Activated CD4-positive, CD25-positive, alpha-beta regulatory T cell treated with anti-CD3 and anti-CD28 coated beads, Interleukin-2, amount 50 U/mL, for 24 hours (primary cell): ENCODE measurements at regions not wholly inside any gene's neighbourhood (a gene's known extent, or its start where the extent isn't known, plus 50 kb on each side); places are given as distances from the start of the nearest gene placed in this dataset.

ENCODE experiments used
- ATAC-seq, 2 donors: fragments of 150-1000 bp; cut with Tn5 transposase; one replicate each; pipeline ENCODE4 v1.10.0; 2021; ENCODE audit warnings: mild to moderate bottlenecking in 1 of 2, moderate library complexity in 1 of 2

DNA sequence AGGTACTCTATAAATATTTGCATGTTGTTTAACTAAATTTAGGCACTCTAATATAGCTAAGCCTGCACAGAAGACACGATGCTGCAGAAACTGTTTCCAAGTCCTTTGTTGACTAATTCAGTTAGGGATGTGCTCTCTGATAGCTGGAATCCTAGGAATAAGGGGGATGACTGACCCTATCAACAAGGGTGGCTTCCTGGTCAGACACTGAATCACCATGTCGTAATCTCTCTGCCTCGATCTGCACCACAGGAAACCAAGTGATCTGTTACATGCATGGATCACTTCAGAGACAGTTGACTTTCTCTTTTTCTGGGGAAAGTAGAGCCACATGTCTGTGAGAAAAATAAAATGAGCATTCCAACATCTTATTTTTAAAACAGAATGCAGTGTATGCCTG lies 169.1 kb downstream of the GUCY2F start:
- no peak for ATAC-seq

DNA sequence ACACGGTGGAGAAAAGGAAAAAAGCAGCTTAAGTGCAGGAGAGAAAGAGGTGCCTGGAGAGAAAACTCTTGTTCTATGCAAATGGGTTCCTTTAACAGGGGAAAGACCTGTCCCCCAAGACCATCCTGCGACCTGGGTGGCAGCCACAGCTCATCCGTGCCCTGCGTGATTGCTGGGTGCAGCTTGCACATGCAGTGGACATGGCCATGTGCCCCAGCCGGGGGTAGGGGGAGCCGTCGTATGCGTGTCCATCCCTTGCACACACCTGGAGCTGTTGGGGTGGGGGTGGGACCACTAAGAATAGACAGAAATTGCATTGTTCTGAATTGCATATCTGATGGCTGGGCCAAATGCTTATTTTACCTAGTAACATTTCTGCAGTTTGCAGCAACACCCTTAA lies 171.9 kb downstream of the GUCY2F start:
- no peak for ATAC-seq

DNA sequence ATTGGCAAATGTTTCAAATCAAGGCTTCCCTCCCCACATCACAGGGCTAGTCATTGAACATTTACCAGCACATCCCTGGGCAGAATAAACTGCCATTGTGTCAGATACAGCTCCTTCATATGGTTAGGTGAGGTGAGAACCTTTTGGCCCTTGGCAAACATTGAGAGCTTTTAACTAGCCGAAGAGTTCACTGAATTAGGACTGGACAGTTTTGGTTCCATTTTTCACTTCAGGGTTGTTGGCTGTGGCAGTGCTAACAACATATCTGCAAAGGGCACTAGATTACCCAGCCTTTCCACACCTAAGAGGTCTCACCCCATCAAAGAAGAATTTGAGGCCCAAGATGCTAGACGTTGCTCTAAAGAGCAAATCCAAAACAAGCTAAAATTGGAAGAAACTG lies 180.7 kb downstream of the GUCY2F start:
- ATAC-seq: no peak

DNA sequence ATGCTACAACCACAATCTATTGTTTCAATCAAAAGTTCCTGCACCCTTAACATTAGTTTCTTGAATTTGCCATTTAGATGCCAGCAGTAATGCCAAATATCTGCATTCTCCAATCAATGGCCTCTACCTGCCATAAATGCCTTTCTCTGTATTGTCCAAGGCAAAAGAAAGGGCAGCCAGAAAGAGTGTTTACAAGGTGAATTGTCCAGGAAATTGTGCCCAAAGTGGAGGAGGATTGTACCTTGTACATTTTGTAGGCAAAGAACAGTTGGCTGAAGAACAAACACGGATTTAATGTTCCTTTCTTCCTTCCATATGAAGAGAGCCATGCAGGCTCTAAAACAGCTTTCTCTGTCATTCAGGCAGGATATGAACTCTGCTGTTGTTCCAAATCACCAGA lies 181.5 kb downstream of the GUCY2F start:
- no peak for ATAC-seq

DNA sequence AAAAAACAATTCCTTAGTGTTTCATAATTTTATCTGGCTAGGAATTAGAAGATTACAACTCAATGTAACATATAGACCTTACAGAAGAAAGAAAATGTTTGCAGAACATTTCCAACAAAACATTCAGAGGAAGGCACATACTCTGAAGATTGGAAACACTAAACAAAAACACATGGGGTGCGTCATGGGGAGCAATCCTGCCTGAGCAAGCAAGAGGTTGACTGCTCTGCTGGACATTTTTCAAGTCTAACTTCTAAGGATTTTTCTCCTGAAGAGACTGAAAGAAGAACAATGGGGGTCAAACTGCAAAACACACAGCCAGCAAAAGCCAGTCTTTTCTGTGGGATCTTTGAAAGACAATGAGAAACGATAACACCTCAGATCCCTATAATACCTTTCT lies 182.8 kb downstream of the GUCY2F start:
- no peak for ATAC-seq

DNA sequence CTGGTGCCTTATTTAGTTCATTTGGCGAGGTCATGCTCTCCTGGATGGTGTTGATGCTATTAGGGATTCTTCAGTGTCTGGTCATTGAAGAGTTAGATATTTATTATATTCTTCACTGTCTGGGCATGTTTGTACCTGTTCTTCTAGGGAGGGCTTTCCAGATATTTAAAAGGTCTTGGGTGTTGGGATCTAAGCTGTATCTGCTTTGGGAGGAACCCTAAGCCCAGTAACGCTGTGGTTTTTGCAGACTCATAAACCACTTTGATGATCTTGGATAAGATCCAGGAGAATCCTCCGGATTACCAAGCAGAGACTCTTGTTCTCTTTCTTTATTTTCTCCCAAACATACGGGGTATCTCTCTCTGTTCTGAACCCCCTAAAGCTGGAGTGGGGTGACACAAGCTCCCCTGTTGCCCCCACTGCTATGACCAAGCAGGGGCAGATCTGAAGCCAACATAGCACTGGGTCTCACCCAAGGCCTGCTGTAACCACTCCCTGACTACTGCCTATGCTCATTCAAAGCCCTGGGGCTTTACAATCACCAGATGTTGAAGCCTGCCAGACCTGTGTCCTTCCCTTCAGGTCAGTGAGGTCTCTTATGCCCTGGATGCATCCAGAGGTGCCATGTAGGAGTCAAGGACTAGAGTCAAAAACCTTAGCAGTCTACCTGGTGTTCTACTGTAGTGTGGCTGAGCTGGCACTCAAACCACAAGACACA lies 187.6 kb downstream of the GUCY2F start:
- no peak for ATAC-seq

DNA sequence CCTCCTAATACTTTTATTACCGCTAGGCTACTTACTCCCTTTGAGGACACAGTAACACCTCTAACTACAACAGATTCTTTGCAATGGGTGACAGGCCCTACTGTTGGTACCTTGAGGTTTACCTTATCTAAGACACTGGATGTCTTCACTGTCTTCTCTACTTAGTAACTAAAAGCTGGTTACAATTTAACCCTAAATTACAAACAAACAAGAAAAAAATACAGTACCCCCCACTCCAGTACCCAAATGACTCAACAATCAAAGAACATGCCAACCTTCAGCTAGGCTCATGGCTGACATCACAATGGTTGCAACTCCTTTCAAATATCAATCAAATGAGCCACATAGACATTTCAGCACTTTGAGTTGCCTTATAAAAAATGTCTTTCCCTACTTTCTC lies 198.0 kb downstream of the GUCY2F start:
- ATAC-seq: no peak

DNA sequence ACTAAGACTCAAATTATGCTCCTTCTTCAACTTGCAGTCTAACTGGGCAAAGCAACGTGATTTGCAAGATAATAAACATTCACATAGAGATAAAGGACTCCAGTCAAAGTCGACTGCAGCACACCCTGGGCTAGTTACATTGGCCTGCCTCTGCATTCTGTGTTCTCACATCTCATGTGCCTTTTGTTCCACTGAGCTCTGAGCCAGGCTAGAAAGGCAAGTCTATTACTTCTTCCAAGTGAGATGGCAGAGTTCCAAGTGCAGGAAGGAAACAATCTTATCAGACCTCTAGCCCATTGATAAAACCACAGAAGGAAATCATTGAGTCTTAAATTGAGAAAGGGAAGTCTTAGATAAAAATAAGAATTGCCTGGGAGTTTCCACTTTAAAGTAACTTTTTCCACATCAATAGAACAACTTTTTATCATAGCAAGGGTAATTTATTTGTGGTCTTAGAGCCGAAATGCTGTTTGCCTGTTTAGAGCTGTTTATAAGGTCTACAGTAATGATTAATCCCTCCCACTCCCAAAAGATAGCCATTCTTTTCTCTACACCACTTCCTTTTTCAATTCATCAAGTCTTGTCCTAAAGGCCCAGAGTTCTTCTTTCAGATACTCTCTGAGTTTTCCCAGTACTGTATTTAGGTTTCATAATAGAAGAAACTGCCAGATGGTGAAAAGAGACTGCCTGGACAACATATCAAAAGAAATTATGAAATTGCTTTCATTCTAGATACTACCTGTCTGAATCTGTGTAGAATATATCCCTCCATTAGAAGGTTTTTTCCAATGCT lies 200.2 kb downstream of the GUCY2F start:
- no peak for ATAC-seq

DNA sequence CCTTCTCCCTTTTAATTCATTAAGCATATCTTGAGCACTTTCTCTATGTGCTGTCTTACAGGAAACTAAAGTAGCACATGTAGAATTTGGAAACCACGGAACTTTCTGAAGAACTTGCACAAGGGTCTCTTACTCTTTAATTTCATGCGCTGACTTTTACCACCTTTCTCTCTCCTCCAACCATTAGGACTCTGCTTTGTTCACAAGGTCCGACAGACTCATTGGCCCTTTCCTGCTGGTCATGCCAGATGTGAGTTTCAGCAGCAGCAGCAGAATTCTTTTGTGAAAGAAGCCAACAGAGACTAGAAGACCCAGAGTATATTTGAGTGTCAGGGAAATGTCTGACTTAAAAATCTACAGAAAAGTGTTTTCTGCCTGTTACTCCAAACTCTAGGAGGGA lies 207.1 kb downstream of the GUCY2F start:
- ATAC-seq: no peak

DNA sequence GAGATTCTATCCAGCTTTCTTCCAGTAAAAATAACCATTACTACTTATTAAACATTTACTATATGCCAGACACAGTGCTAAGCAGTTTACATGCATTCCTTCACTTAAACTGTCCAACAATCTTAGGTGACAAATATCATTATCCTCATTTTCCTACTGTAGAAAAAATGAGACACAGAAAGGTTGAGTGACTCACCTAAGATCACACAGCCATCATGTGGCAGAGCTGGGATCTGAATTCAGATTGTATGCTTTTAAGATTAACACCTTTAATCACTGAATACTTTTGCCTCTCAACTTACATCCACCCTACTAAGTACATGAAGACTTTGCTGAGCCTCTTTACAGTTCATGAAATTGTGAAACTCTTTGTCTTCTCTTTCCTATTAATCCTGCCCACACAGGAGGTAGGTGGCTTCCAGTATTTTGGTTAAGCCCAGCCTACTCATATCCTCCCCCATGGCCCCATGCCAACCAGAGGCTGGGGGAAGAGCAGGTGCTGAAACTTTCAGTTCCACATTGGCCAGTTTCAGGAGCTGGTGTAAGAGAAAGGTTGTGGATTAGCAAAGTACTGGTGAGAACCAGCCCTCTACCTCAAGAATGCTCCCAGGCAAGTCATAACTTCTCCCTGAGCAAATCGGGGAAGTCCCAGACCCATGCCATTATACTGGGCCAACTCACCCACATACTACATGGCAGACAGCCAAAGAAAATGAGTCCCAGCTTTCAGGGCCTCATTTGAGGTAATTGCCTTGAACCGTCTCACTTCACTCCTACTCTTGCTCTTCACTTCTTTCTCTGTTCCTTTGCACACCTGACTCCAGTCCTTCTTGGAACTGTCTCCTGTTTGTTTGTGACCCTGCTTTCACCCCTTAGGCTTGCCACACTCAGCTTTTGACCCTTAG lies 211.1 kb downstream of the GUCY2F start:
- peak; percentile 38 to 41 for ATAC-seq

DNA sequence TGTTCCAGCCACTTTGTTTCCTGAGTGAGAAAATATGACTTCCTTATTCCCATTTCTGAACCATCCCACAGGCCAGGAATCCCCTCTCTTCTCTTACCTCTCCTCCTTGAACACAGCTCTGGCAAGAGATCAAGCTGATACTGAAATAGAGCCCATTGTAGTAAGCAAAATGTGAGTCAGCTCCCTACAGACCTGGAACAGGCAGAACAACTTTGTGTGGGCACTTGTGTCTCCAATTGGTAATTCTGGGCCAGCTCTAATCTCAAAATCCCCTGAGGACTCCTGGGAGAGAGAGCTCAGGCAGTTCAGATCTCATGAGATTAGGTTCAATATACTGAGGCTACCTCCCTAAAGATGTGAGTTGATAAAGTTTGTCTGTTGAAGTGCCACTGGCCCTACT lies 213.5 kb downstream of the GUCY2F start:
- no peak for ATAC-seq

DNA sequence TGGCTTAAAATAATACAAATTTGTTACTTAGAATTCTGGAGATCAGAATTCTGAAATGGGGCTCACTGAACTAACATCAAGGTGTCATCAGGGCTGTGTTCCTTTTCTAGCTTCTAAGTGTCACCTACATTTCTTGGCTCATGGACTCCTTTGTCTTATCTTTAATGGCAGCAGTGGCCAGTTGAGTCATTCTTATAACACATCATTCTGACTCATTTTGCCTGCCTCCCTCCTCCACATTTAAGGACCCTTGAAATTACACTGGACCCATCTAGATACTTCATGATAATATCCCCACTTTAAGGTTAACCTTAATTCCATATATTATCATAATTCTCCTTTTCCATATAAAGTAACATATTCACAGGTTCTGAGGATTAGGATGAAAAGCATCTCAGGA lies 215.9 kb downstream of the GUCY2F start:
- ATAC-seq: no peak

DNA sequence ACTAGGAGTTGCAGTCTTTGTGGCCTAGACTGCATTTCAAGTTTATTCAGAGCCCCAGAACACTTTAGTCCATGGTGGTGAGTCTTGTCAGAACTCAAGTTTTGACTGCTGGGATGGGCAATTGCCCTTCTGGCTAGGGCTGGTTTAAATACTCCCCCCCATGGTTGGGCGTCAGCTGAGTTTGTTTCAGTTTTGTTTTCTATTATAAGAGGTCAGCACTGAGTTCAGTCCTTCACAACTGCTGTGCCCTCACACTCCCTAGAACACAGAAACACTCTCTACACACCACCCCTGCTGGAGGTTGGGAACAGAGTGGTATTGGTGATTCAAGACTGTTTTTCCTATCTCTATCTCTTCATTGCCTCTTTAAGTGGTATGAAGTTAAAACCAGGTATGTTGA lies 217.0 kb downstream of the GUCY2F start:
- no peak for ATAC-seq

DNA sequence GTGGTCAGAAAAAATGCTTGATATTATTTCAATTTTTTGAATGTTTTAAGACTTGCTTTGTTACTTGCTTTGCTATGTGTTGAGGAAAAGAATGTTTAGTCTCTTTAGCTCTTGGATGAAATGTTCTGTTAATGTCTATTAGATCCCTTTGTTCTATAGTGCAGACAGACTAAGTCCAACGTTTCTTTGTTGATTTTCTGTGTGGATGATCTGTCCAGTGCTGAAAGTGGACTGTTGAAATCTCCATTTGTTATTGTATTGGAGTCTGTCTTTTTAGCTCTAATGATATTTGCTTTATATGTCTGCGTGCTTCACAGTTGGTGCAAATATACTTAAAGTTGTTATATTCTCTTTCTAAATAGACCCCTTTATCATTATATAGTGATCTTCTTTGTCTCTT lies 220.6 kb downstream of the GUCY2F start:
- no peak for ATAC-seq

DNA sequence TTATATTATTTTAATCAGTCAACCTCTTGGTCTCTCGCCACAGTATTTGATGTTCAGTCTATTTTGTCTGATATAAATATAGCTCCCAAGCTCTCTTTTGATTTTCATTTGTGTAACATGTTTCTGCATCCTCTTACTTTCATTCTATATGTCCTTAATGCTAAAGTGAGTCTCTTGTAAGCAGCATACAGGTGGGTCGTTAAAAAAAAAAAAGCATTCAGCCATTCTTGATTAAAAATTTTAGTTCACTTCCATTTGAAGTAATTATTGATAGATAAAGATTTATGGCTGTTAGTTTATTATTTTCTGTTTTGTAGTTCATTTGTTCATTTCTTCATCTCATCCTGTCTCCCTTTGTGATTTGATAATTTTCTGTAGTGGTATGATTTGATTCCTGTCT lies 229.1 kb downstream of the GUCY2F start:
- ATAC-seq: no peak

DNA sequence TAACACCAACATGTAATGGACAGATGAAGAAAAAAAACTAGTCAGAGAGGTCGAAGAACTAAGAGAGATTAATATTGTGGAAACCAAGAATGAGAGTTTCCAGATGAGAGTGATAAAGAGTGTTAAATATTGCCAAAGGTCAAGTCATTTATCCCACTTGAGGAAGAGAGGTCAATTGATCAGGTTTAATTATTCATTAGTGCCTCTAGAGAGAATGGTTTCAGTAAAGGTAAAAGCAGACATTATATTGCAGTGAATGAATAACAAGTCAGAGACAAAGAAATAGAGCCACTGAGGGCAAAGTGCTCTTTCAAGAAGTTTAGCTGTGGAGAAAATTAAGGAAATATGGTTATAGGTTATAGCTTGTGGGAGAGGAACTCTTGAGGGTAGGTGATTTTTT lies 263.1 kb downstream of the GUCY2F start:
- ATAC-seq: no peak

DNA sequence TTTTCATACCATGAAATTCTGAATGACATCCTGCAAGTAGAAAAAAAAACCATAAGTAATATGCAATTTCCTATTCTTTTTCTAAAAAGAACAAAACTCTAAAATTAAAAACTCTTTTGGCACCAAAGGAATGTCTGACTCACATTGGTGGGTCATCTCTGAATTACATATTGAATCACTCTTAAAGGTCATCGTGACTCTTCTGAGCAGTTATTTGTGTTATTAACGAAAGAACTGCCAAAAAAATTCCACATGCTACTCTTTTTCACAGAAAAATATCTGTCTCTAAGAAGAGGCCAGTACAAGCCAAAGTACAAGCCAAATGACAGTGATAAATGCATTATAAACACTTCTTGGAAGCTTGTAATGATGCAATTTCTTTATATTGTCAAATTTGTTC lies 282.2 kb downstream of the GUCY2F start:
- ATAC-seq: no peak

DNA sequence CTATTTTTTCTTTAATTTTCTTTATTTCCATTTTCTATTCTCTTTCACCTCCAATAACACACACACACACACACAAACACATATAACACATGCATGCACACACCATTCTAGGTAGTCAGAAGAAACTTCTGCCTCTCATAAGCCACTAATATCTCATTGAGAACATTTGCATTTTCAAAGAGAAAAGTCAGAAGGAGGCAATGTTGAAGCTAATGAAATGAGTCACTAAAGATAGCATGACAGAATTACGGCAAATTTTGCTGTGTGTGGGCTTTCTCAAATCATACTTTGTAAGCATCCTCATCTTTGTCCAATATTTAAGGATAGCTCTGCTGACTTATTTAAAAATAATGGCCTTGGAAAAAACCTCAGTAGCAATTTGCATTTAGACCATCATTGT lies 291.3 kb downstream of the GUCY2F start:
- no peak for ATAC-seq

DNA sequence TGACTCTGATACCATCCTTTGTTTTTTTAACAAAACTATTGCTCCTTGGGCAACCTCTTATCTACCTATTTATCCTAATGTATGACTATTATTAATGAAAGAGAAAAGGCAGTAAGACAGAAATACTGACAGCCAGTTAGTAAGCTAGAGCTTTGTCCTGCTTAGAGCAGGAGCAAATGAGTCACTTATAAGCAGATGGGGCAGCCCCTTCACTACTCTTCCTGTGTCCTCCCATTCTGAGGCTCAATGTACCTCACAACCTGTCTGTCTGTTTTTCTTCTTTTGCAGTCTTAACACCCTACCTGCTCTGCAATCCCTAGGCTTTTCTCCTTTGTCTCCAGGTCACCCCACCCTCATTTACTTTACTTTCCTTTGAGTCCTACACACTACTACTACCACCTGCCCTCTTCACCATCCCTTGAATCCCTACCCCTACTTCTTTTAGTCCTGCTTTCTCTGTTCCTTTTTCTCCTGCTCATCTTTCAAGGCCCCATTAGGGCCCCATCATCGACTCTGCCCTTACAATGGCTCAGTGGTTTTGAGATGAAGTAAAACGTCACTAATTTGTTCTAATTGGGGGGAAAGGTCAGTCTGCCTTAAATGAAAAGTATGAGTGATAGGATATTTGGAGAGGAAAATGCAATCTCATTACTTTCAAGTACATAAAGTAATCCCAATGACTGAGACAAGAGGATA lies 294.3 kb downstream of the GUCY2F start:
- no peak for ATAC-seq

DNA sequence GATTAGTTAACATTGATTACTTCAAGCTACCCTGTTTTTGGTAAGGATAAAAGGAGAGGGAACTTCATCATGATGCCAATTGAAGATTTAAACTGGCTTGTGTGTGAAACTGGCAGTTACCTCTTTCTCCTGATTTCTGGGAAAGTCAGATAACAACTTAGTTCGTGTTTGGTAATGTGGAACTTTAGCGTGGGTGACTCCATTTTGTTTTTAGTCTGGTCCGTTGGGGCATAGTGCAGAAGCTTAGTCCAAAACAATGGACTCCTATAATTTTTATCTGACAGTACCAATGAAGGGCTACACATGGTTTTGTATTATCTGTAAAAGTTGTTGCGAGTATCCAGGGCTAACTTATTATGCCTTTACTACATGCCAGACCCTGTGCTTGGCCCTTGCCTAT lies 294.9 kb downstream of the GUCY2F start:
- no peak for ATAC-seq

DNA sequence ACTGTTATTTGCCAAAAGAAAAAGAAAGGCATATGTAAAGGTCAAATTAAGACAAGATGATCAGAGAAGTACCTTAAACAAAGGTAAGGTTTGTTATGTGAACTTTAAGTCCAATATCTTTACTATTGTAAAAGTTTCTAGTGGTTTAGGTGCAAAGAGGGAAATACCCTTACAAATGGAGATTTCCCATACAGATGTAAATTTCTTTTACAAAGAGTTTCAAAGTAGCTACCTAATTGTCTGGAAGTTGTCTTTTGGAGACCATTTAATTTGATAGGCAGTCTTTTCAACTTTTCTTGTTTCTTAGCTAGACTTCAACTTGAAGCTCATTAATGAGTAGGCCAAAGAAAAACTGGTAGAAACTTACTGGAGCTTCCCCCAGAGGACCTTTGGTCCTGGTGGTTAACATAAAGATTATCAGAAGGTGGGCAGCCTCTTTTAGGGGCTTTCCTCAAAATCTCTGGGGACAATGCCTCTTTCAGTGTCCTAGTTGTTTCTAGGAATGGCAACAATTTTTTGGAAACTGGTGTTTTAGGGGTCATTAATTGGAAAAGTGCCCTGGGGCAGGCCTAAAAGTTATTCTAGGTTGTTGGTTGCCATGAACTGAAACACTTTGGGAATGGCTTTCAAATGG lies 297.3 kb downstream of the GUCY2F start:
- no peak for ATAC-seq

DNA sequence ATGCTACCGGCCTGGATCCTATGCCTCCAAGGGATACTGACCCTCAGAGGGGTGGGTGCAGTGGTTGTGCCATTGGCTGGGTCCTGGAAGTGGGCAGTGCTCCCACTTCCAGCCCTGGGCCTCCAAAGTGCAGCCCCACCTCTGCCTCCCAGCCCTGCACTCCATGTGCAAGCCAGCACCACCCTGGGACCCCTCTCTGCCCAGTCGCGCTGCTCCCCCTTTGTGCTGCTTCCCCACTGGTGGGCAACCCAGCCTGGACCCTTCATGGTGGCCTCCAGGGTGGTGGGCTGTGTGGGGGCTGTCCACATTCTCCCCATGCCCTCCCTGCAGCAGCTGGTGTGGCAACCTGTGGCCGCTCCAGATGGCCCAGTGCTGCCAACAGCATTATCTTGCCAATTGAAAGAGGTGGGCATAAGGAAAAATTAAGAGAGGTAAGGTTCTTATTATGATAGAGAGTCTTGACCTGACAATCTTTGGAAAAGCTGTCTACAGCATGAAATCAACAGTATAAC lies 309.7 kb downstream of the GUCY2F start:
- no peak for ATAC-seq
